ENCODE measurements at regions not wholly inside any gene's neighbourhood (a gene's known extent, or its start where the extent isn't known, plus 50 kb on each side); places are given as distances from the start of the nearest gene placed in this dataset.

GRCh38 chr2:217206907-217207698, 347.2 kb upstream of the TNP1 start:
- H3K4me1 Mint-ChIP-seq, result no peaks in the 10 kb centered on the region
- no peak for DNase-seq
- peaks cover 4 to 19% (median 7%) of the 10 kb centered on the region in 3 donors for H3K27me3 Mint-ChIP-seq (ENCODE audit: low read depth in 3 of 3)
- no peak overlapping the region for H3K4me3 Mint-ChIP-seq
- H3K9me3 Mint-ChIP-seq, result peaks cover 0 to 1% (median 0%) of the 10 kb centered on the region in 6 donors
- H3K36me3 Mint-ChIP-seq, result no peaks in the 10 kb centered on the region
- no peak overlapping the region for H3K27ac Mint-ChIP-seq

DNA sequence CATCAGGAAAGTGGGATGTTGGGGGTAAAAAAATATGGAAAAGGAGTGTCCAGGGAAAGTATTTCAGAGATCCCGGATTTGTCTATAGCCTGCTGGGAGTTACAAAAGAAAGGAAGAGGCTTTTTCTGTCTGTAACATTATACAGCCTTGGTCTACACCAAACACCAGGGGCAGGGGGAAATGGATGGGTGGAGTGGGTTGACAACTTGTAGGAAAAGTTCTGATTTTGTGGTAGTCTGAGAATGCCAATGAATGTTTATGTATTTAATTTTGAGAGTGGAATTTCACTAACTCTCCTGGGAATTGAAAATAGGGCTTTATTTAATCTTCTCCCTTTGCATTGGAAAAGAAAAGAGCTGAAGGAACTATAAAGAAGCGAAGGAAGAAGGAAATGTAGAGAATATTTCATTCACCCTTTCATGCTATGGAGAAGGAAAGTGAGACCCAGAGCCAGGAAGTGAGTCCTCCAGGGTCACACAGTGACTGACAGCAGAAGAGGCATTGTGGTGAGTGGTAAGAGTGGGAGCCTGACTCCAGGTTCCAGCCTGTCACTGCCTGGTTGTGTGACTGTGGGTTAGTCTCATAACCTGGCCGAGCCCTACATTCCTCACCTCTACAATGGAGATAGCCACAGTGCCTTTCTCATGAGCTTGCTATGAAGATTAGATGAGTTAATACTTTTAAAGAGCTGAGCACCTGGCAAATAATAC, 346.3 kb upstream of the TNP1 start:
- Mint-ChIP-seq H3K27me3 (ENCODE audit: low read depth in 3 of 3) (peaks cover 3 to 18% (median 7%) of the 10 kb centered on the region in 3 donors), H3K4me3 (no peak overlapping the region), H3K4me1 (no peaks in the 10 kb centered on the region), H3K27ac (no peak overlapping the region), H3K36me3 (no peaks in the 10 kb centered on the region), H3K9me3 (peaks cover 0 to 1% (median 0%) of the 10 kb centered on the region in 6 donors)
- no peak for DNase-seq

- Mint-ChIP-seq H3K27ac (no peak overlapping the region), H3K27me3 (ENCODE audit: low read depth in 3 of 3) (peaks cover 0 to 13% (median 7%) of the 10 kb centered on the region in 3 donors), H3K4me1 (no peaks in the 10 kb centered on the region), H3K9me3 (peaks cover 0 to 1% (median 0%) of the 10 kb centered on the region in 6 donors), H3K4me3 (no peak overlapping the region), H3K36me3 (no peaks in the 10 kb centered on the region)
- DNase-seq, result no peak
Observed at GRCh38 chr2:217204358-217204757, 344.5 kb upstream of the TNP1 start.

- Mint-ChIP-seq H3K4me1 (no peaks in the 10 kb centered on the region), H3K27me3 (ENCODE audit: low read depth in 3 of 3) (peaks cover 0 to 11% (median 7%) of the 10 kb centered on the region in 3 donors), H3K9me3 (peaks cover 0 to 1% (median 0%) of the 10 kb centered on the region in 6 donors), H3K36me3 (no peaks in the 10 kb centered on the region), H3K4me3 (no peak overlapping the region), H3K27ac (no peak overlapping the region)
- no peak for DNase-seq
Observed at GRCh38 chr2:217203086-217203485, 343.2 kb upstream of the TNP1 start.

DNA sequence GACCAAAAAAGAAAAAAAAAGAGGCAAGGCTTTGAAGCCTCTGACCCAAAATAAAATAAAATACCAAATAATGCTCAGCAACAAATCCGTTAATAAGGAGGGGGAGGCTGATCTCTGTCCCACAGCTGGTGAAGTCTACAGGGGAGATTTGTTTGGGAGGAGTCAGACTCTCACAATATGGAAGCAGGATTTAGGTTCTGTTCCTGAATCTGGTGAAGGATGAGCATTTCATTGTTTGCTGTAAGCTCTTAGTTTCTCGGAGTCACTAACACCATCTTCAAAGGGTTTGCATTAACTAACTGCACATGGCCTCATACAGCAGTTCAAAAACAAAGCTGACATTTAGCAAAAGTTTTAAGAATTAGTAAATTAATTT, 339.4 kb upstream of the TNP1 start:
- no peak overlapping the region for H3K27ac Mint-ChIP-seq
- no peak for DNase-seq
- H3K4me1 Mint-ChIP-seq, result no peaks in the 10 kb centered on the region
- H3K27me3 Mint-ChIP-seq (ENCODE audit: low read depth in 3 of 3), result peaks cover 0 to 7% (median 5%) of the 10 kb centered on the region in 3 donors
- H3K4me3 Mint-ChIP-seq, result no peak overlapping the region
- peaks cover 0 to 6% (median 0%) of the 10 kb centered on the region in 6 donors for H3K9me3 Mint-ChIP-seq
- H3K36me3 Mint-ChIP-seq, result peaks cover 0 to 4% (median 4%) of the 10 kb centered on the region in 3 donors

DNA sequence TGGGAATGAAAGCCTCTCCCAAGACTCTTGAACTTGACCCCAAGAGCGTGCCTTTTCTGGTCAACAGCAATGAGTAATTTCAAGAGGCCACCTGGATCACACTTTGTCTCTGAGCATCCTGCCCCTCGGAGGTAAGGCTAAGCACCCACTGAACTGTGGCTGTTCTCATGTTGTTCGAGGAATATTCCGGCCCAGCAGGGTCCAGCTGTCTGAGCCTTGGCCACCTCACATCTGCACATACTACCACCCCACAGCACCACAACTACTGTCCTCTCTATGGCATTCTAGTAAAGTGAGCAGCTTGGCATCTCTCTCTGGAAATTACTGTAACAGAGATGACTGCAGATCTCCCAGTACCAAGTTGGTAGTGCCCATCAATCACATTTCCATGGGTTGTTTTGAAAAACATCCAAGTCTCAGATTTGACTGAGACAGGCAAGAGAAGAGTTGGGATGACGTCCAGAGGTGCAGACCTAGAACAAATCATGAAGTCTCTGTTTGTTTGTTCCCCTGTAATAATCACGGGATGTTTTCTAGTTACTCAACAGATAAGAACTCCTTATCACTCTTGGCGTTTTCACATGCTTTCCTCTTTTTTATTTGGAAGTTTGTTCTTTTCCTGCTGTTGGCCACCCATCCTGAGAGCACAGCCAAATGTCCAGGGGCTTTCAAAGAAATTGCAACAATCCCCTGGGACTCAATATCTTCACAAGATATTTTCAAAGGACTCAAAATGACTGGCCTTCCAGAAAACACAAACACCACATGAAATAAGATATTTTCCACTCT, 336.0 kb upstream of the TNP1 start:
- Mint-ChIP-seq H3K4me1 (no peaks in the 10 kb centered on the region), H3K9me3 (peaks cover 0 to 6% (median 0%) of the 10 kb centered on the region in 6 donors), H3K4me3 (no peak overlapping the region), H3K27ac (no peak overlapping the region), H3K27me3 (ENCODE audit: low read depth in 3 of 3) (peaks cover 0 to 4% (median 0%) of the 10 kb centered on the region in 3 donors), H3K36me3 (peaks cover 0 to 4% (median 4%) of the 10 kb centered on the region in 3 donors)
- no peak for DNase-seq

DNA sequence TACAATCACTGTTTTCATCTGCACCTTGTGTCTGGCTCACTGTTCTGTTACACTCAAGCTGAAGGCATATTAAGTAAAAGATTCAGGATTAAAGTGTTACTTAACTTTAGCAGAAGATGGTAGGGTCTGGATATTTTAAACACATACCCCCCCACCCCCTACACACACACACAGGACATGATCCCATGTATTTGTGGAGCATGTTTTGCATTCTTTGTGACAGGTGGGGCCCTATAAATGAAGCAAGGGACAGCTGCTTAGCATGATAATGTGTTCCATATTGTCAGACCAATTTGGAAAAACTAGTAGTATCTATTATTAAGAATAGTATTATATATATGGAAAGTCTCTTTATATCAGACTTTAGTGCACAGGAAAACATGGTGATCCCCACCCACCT, 335.2 kb upstream of the TNP1 start:
- DNase-seq, result no peak
- Mint-ChIP-seq H3K4me1 (no peaks in the 10 kb centered on the region), H3K9me3 (peaks cover 0 to 6% (median 0%) of the 10 kb centered on the region in 6 donors), H3K27me3 (ENCODE audit: low read depth in 3 of 3) (peaks cover 0 to 7% (median 0%) of the 10 kb centered on the region in 3 donors), H3K27ac (no peak overlapping the region), H3K4me3 (no peak overlapping the region), H3K36me3 (peaks cover 0 to 4% (median 4%) of the 10 kb centered on the region in 3 donors)

GRCh38 chr2:217193431-217194340, 333.8 kb upstream of the TNP1 start:
- Mint-ChIP-seq H3K27me3 (ENCODE audit: low read depth in 3 of 3) (peaks cover 0 to 8% (median 0%) of the 10 kb centered on the region in 3 donors), H3K4me1 (no peaks in the 10 kb centered on the region), H3K4me3 (no peak overlapping the region), H3K9me3 (peaks cover 0 to 6% (median 0%) of the 10 kb centered on the region in 6 donors), H3K27ac (no peak overlapping the region), H3K36me3 (peaks cover 0 to 4% (median 4%) of the 10 kb centered on the region in 3 donors)
- no peak for DNase-seq

DNA sequence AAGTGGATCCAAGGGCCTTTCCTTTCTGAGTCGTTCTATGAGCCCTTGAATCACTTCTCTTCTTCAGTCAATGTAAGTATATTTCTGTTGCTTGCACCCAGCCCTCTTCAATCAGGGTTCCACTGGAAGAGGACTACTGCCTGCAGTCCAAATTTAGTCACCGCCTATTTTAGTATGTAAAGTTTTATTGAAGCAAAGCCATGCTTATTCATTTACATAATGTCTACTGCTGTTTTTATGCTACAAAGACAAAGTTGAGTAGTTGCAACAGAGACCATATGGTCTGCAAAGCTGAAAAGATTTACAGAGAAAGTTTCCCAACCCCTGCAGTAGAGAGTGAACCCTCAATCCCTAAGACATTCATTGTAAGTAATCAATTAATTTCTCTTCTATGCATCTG, 332.5 kb upstream of the TNP1 start:
- Mint-ChIP-seq H3K27me3 (ENCODE audit: low read depth in 3 of 3) (peaks cover 0 to 8% (median 0%) of the 10 kb centered on the region in 3 donors), H3K27ac (no peak overlapping the region), H3K36me3 (peaks cover 0 to 4% (median 4%) of the 10 kb centered on the region in 3 donors), H3K4me3 (no peak overlapping the region), H3K4me1 (no peaks in the 10 kb centered on the region), H3K9me3 (peaks cover 0 to 6% (median 0%) of the 10 kb centered on the region in 6 donors)
- DNase-seq, result no peak

DNA sequence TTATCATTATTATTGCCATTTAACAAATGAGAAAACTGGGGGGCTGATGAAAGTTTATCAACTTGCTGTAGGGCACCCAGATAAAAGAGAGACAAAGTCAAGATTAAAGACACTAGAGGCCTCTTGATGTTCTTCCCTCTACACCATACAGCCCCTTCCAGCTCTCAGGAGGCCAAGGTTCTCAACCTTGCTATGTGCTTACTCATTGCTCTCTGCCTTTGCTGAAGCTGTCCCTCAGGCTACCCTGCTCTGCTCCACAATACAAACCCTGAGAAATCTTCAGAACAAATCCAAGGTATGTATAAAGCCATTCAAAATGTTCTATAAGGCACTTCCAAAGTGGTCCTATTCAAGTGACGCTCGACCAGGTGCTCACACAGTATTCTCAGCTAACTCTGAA, 329.9 kb upstream of the TNP1 start:
- Mint-ChIP-seq H3K27me3 (ENCODE audit: low read depth in 3 of 3) (peaks cover 0 to 4% (median 0%) of the 10 kb centered on the region in 3 donors), H3K9me3 (no peaks in the 10 kb centered on the region), H3K27ac (no peak overlapping the region), H3K4me3 (no peak overlapping the region), H3K4me1 (no peaks in the 10 kb centered on the region), H3K36me3 (no peaks in the 10 kb centered on the region)
- no peak for DNase-seq

DNA sequence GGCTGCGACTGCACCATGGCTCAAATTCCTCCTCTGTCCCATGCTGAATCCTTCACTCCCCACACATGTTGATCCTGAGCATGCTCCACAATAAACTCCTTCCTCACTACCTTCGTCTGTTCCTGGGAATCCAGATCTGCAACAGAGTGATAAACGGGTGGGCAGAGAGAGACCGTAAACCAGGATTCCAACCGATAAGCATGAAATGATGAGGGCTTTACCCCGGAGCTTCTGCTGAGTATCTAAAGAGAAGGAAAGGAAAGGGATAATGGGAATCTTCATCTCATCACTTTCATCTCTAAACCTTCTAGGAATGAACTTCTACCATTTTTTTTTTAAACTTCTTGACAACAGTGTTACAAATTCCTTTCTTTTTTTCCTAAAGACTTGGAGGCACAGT, 329.3 kb upstream of the TNP1 start:
- no peaks in the 10 kb centered on the region for H3K36me3 Mint-ChIP-seq
- no peaks in the 10 kb centered on the region for H3K4me1 Mint-ChIP-seq
- H3K4me3 Mint-ChIP-seq, result no peak overlapping the region
- peaks cover 0 to 4% (median 0%) of the 10 kb centered on the region in 3 donors for H3K27me3 Mint-ChIP-seq (ENCODE audit: low read depth in 3 of 3)
- no peak for DNase-seq
- no peaks in the 10 kb centered on the region for H3K9me3 Mint-ChIP-seq
- H3K27ac Mint-ChIP-seq, result no peak overlapping the region

DNA sequence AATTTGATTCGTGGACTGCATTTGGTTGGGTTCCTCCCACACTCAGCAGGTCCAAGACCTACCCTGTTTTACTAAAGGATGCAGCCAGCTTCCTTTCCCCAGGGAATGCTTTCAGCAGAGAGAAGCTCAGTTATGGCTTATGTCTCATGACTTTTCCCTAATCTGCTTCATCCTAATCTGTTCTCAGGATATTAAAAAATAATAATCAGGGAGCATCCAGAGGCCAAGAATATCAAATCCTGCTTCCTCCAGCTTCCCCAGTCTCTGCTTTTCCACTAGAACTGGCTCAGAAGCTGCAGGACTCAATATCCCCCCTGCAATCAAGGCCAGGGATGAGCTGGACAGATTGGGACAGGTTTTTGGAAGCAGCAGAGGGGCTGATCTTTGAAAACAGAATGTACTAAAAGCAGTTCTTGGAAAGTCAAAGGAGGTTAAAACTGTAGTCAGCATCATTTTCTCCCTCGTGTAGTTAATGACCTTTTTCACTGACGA, 326.9 kb upstream of the TNP1 start:
- no peak for DNase-seq
- Mint-ChIP-seq H3K9me3 (no peaks in the 10 kb centered on the region), H3K27me3 (ENCODE audit: low read depth in 3 of 3) (peaks cover 0 to 4% (median 0%) of the 10 kb centered on the region in 3 donors), H3K36me3 (no peaks in the 10 kb centered on the region), H3K27ac (no peak overlapping the region), H3K4me1 (no peaks in the 10 kb centered on the region), H3K4me3 (no peak overlapping the region)

- Mint-ChIP-seq H3K4me3 (no peak overlapping the region), H3K9me3 (no peaks in the 10 kb centered on the region), H3K27me3 (ENCODE audit: low read depth in 3 of 3) (peaks cover 0 to 4% (median 0%) of the 10 kb centered on the region in 3 donors), H3K27ac (no peak overlapping the region), H3K36me3 (no peaks in the 10 kb centered on the region), H3K4me1 (no peaks in the 10 kb centered on the region)
- DNase-seq, result no peak
Observed at GRCh38 chr2:217186152-217186551, 326.3 kb upstream of the TNP1 start.
